Upper lobe of left lung (tissue), 4 donors: ENCODE measurements at regions not wholly inside any gene's neighbourhood (a gene's known extent, or its start where the extent isn't known, plus 50 kb on each side); places are given as distances from the start of the nearest gene placed in this dataset.

ENCODE experiments used
- EP300 ChIP-seq, 4 donors: sonication (generic); formaldehyde crosslinking; IDR thresholded peaks; one replicate each; pipeline ENCODE4 v1.5.1; 2017; ENCODE audit warnings: antibody characterized with exemption in 4 of 4, control low read depth in 2 of 4
- POLR2A ChIP-seq, 4 donors: fragments of 450-650 bp; IDR thresholded peaks; one replicate each; pipeline ENCODE4 v1.5.1; 2016 to 2017; ENCODE audit warnings: antibody characterized with exemption in 4 of 4, mild to moderate bottlenecking in 2 of 4
- POLR2AphosphoS5 ChIP-seq, 2 donors: sonication (generic); formaldehyde crosslinking; IDR thresholded peaks; one replicate each; pipeline ENCODE4 v1.5.1; 2017; ENCODE audit warnings: antibody characterized with exemption in 2 of 2
- TF ChIP-seq, protein P1 (sequence below), 6 experiments: fragments of 450-650 bp in 4 of 6; fragments of 200-600 bp in 2 of 6; sonication (generic) in 2 of 6; IDR thresholded peaks; one replicate each; pipeline ENCODE4 v1.5.1; 2016 to 2019; ENCODE audit warnings: antibody characterized with exemption in 6 of 6

- no peak for TF ChIP-seq EP300 (IDR thresholded peaks at IDR 0.05)
- TF ChIP-seq, protein P1, sequence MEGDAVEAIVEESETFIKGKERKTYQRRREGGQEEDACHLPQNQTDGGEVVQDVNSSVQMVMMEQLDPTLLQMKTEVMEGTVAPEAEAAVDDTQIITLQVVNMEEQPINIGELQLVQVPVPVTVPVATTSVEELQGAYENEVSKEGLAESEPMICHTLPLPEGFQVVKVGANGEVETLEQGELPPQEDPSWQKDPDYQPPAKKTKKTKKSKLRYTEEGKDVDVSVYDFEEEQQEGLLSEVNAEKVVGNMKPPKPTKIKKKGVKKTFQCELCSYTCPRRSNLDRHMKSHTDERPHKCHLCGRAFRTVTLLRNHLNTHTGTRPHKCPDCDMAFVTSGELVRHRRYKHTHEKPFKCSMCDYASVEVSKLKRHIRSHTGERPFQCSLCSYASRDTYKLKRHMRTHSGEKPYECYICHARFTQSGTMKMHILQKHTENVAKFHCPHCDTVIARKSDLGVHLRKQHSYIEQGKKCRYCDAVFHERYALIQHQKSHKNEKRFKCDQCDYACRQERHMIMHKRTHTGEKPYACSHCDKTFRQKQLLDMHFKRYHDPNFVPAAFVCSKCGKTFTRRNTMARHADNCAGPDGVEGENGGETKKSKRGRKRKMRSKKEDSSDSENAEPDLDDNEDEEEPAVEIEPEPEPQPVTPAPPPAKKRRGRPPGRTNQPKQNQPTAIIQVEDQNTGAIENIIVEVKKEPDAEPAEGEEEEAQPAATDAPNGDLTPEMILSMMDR (IDR thresholded peaks at IDR 0.05) = no peak
- no peak for TF ChIP-seq POLR2A (IDR thresholded peaks at IDR 0.05)
- no peak for TF ChIP-seq POLR2AphosphoS5 (IDR thresholded peaks at IDR 0.05)
These were observed 1031.3 kb downstream of the C4orf33 start for GRCh38 chr4:130127297-130127696.
